ENCODE measurements at regions not wholly inside any gene's neighbourhood (a gene's known extent, or its start where the extent isn't known, plus 50 kb on each side); places are given as distances from the start of the nearest gene placed in this dataset.

- intact Hi-C loops (cut with DNase I), result no loop called here
- Histone ChIP-seq H3K9me3 (no peaks in the 10 kb centered on the region), H3K27ac (no peak overlapping the region), H3K36me3 (no peaks in the 10 kb centered on the region), H3K4me3 (no peak overlapping the region), H3K27me3 (no peaks in the 10 kb centered on the region), H3K4me1 (no peaks in the 10 kb centered on the region)
- no peak for TF ChIP-seq CTCF (IDR thresholded peaks at IDR 0.05)
- no peak for DNase-seq (ENCODE audit: low spot score in 2 of 2)
Measured at GRCh38 chr2:2623939-2624338, 292.9 kb upstream of the MYT1L start.

- Histone ChIP-seq H3K27me3 (no peaks in the 10 kb centered on the region), H3K27ac (no peak overlapping the region), H3K9me3 (no peaks in the 10 kb centered on the region), H3K4me1 (no peaks in the 10 kb centered on the region), H3K36me3 (no peaks in the 10 kb centered on the region), H3K4me3 (no peak overlapping the region)
- intact Hi-C loops (cut with DNase I), result no loop called here
- no peak for TF ChIP-seq CTCF (IDR thresholded peaks at IDR 0.05)
- DNase-seq (ENCODE audit: low spot score in 2 of 2), result no peak
Measured at GRCh38 chr2:2621855-2622254, 290.8 kb upstream of the MYT1L start.

- no peak for DNase-seq (ENCODE audit: low spot score in 2 of 2)
- no peak for TF ChIP-seq CTCF (IDR thresholded peaks at IDR 0.05)
- intact Hi-C loops (cut with DNase I), result no loop called here
- Histone ChIP-seq H3K36me3 (no peaks in the 10 kb centered on the region), H3K9me3 (no peaks in the 10 kb centered on the region), H3K27me3 (no peaks in the 10 kb centered on the region), H3K4me3 (no peak overlapping the region), H3K4me1 (no peaks in the 10 kb centered on the region), H3K27ac (no peak overlapping the region)
Measured at GRCh38 chr2:2620604-2621003, 289.5 kb upstream of the MYT1L start.

GRCh38 chr2:2619995-2620394 is 288.9 kb upstream of the MYT1L start:
- intact Hi-C loops (cut with DNase I), result no loop called here
- H3K4me1 ChIP-seq, result no peaks in the 10 kb centered on the region
- no peak for TF ChIP-seq CTCF (IDR thresholded peaks at IDR 0.05)
- H3K27me3 ChIP-seq, result no peaks in the 10 kb centered on the region
- DNase-seq (ENCODE audit: low spot score in 2 of 2), result no peak
- H3K9me3 ChIP-seq, result no peaks in the 10 kb centered on the region
- no peak overlapping the region for H3K4me3 ChIP-seq
- no peaks in the 10 kb centered on the region for H3K36me3 ChIP-seq
- no peak overlapping the region for H3K27ac ChIP-seq

GRCh38 chr2:2614452-2614851 is 283.4 kb upstream of the MYT1L start:
- no peak for TF ChIP-seq CTCF (IDR thresholded peaks at IDR 0.05)
- H3K27me3 ChIP-seq, result no peaks in the 10 kb centered on the region
- H3K27ac ChIP-seq, result no peak overlapping the region
- H3K4me3 ChIP-seq, result no peak overlapping the region
- no peak for DNase-seq (ENCODE audit: low spot score in 2 of 2)
- H3K4me1 ChIP-seq, result no peaks in the 10 kb centered on the region
- no peaks in the 10 kb centered on the region for H3K36me3 ChIP-seq
- intact Hi-C loops (cut with DNase I), result no loop called here
- no peaks in the 10 kb centered on the region for H3K9me3 ChIP-seq
